ACC112 (cell line): ENCODE measurements at regions not wholly inside any gene's neighbourhood (a gene's known extent, or its start where the extent isn't known, plus 50 kb on each side); places are given as distances from the start of the nearest gene placed in this dataset.
"Not testable (repeated sequence)": the region's sequence is repeated elsewhere in the genome, so short reads cannot be mapped to it uniquely, and the experiment has no call there.

Experiments
- H2AFZ ChIP-seq: fragments of 200-600 bp; sonication (generic); one replicate; pipeline ENCODE4 v1.6.0; 2017; ENCODE audit warnings: antibody characterized with exemption, low read length; ENCODE audit not compliant: unreplicated experiment
- H3K27ac ChIP-seq: fragments of 200-600 bp; sonication (generic); 2 replicates; pipeline ENCODE4 v1.5.1; 2014; ENCODE audit warnings: low read depth, mild to moderate bottlenecking, antibody characterized with exemption, low read length, moderate library complexity
- H3K27me3 ChIP-seq: fragments of 200-600 bp; sonication (generic); 2 replicates; pipeline ENCODE4 v1.6.1; 2014; ENCODE audit warnings: mild to moderate bottlenecking, antibody characterized with exemption, low read length, moderate library complexity, mixed read lengths; ENCODE audit not compliant: insufficient read depth
- H3K36me3 ChIP-seq: fragments of 200-600 bp; sonication (generic); 2 replicates; pipeline ENCODE4 v1.6.1; 2016; ENCODE audit warnings: mild to moderate bottlenecking, antibody characterized with exemption, low read length, moderate library complexity, mixed read lengths; ENCODE audit not compliant: insufficient read depth
- H3K4me1 ChIP-seq: fragments of 200-600 bp; sonication (generic); one replicate; pipeline ENCODE4 v1.6.1; 2016; ENCODE audit warnings: low read length, mixed read lengths; ENCODE audit not compliant: insufficient read depth, unreplicated experiment, control insufficient read depth
- H3K4me3 ChIP-seq: fragments of 200-600 bp; sonication (generic); 2 replicates; pipeline ENCODE4 v1.5.1; 2014; ENCODE audit warnings: mild to moderate bottlenecking, low read depth, low read length
- H3K79me2 ChIP-seq: fragments of 200-600 bp; sonication (generic); one replicate; pipeline ENCODE4 v1.6.0; 2016; ENCODE audit warnings: low read length; ENCODE audit not compliant: control insufficient read depth, unreplicated experiment, insufficient read depth

GRCh38 chr13:87604437-87604836 is 66.7 kb upstream of the SLITRK5 start:
- H3K4me3 ChIP-seq, H3K27me3 ChIP-seq, H3K79me2 ChIP-seq, H3K36me3 ChIP-seq, H3K4me1 ChIP-seq, H2AFZ ChIP-seq, H3K27ac ChIP-seq: not testable (repeated sequence)

DNA sequence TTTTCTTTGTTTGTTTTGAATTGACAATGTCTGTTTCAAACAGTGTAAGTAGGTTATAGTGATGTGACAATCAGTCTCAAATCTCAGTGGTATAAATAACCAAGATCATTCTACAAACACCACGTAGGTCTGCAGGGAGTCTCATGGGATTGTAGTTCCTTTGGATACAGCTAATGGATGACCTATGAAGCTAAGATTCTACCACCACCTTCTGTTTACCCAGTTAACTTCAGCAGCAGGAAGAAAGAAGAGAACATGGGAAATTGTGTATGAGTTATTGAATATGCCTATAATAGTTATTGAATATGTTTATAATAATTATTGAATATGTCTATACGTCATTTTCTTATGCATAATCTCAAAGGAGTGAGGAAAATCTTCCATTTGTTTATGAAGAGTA is 63.9 kb upstream of the SLITRK5 start:
- Histone ChIP-seq H3K27ac (no peak overlapping the region), H3K36me3 (no peaks in the 10 kb centered on the region), H3K4me3 (no peak overlapping the region)

GRCh38 chr13:87614276-87614675 is 56.9 kb upstream of the SLITRK5 start:
- Histone ChIP-seq H3K27me3 (no peaks in the 10 kb centered on the region), H3K27ac (no peak overlapping the region), H3K79me2 (no peaks in the 10 kb centered on the region), H3K4me1 (no peaks in the 10 kb centered on the region), H2AFZ (no peak overlapping the region), H3K36me3 (no peaks in the 10 kb centered on the region), H3K4me3 (no peak overlapping the region)

More for the DNA sequence above, 63.9 kb upstream of the SLITRK5 start:
- no peaks in the 10 kb centered on the region for H3K27me3 ChIP-seq
- H3K4me1 ChIP-seq: no peaks in the 10 kb centered on the region
- H3K79me2 ChIP-seq: no peaks in the 10 kb centered on the region
- H2AFZ ChIP-seq: no peak overlapping the region
